Skin epidermis (tissue), 12 donors: ENCODE measurements at regions not wholly inside any gene's neighbourhood (a gene's known extent, or its start where the extent isn't known, plus 50 kb on each side); places are given as distances from the start of the nearest gene placed in this dataset.
A peak's percentile ranks its signal among the peaks of the same experiment; 100 is the strongest.

Source experiments
- H3K27ac ChIP-seq, 21 experiments: fragments of 200-600 bp; sonication (generic) in 11 of 21; one replicate each; pipeline ENCODE4 v1.5.0; 2020; ENCODE audit warnings: mild to moderate bottlenecking in 3 of 21, inconsistent platforms in 2 of 21, moderate library complexity in 2 of 21
- H3K4me3 ChIP-seq, 7 experiments: fragments of 200-600 bp; sonication (generic) in 2 of 7; one replicate each; pipeline ENCODE4 v1.5.0; 2020; ENCODE audit warnings: inconsistent platforms in 2 of 7, mild to moderate bottlenecking in 2 of 7, moderate library complexity in 1 of 7

DNA sequence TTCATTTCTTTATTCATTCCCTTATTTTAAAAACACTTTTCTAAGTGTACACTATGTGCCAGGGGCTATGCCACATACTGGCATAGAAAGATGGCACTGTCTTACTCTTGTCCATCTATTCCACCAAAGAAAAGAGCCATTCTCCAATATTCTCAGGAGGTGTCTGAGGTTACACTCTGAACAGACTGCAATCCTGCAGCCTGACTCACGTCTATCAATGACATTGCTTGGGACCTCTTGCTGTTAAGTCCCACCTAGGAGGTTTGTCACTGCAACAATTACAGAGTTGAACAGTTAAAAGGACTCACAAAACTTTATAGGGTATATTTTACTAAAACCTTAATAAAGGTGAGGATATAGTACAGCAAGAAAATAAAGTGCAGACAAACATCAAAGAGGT is 512.9 kb upstream of the HTR2A start:
- H3K27ac ChIP-seq, result no peak overlapping the region
- H3K4me3 ChIP-seq, result no peak overlapping the region

DNA sequence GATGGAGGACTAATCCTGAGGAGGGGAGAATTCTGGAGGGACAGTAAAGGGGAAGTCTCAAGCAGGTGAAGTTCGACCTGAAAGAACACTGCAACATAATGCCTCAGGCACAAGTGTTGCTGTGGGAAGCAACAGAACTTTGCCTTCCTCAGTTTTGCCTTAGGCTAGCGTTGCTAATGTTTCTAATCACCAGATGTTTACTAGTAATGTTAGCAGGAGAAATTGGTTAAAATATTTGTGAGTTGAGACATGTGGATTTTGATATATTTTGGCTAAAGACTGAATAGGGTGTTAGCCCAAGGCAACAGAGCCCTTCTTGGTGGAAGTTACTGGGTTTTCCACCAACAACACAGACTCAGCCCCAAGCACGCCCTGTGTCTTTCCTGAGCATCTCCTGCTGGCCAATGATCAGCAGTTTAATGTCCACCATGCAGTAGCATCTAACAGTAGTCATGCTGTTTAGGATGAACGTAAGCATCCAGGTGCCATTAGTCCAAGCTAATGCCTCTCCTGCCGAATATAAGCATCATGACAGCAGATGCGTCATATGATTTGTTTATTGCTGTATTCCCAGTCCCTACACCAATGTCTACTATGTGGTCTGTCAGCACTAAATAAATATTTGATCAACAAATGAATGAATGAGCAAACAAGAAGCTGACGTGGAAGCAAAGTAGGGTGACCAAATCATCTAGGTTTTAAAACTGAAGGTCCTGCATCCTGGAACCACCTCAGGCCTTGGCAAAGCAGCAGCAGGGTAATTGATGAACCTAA is 511.9 kb upstream of the HTR2A start:
- H3K27ac ChIP-seq, result no peak overlapping the region
- H3K4me3 ChIP-seq, result no peak overlapping the region

DNA sequence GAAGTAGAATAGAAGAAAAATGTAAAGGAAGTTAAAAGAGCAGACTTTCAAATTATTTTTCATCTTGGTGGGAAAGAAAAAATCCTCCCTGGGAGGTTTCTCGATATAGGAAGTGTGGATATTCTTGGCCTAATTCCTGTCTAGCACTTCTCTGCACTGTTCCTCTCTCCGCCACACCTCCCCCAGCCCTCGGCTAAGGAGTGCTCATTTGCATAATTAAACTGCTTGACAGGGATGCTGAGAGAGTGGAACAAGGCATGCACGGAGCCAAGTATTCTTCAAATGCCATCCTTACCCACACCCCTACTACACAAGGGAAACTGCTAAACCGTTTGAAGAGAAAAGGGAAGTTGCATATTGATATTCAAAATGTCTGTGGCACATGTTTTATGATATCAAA is 511.0 kb upstream of the HTR2A start:
- Histone ChIP-seq H3K4me3 (no peak overlapping the region), H3K27ac (no peak overlapping the region)

DNA sequence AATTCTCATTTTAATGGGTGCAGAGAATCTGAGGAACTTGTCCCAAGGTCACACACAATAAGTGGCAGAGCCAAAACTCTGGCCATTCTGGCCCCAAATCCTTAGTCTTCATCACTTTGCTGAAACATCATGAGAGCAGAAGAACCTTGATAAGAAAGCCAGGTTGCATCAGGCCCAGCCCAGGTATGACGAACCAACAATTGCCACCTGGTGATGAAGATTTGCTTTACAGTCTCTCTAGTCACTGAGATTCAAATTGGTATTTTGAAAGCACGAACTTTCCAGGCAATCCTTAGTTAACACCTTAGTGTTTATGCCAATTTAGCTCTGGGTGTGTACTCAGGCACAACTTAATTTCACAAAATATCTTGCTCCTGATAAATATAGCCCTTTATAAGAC is 502.7 kb upstream of the HTR2A start:
- Histone ChIP-seq H3K4me3 (no peak overlapping the region), H3K27ac (no peak overlapping the region)

DNA sequence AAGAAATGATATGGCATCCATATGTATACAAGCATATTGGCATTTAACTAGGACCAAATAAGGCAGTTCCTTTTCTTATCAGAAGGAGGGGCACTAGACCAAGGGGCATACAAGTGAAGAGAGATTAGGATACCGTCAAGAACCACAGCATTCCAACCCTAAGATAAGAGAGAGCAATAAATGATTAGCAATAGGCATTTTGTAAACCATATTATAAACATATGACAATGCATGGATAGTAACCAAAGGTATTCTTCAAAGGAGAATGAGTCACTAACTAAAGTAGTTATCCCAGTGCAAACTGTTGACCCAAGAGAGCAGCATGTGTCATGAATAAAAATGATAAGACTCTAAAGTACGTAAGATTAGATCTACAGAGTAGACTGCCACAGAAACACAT is 500.9 kb upstream of the HTR2A start:
- Histone ChIP-seq H3K4me3 (no peak overlapping the region), H3K27ac (no peak overlapping the region)

DNA sequence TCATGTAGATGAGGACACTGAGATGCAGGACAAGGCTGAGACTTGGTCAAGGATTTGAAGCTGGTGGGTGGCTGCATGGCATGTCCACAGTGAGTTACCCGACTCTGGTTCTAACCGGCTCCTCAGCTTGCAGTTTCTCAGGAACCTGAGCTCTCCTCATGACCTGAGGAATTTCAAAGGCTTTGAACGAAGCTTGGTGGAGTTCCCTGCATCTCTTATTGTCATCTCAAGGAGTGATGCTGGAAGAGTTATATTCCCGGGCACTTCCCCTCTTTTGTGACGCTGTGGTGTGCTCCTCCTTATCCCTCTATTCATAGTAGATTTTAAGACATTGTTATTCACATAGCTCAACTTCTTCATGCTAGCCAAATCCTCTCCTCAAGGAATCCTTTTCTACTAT is 500.1 kb upstream of the HTR2A start:
- H3K27ac ChIP-seq, result no peak overlapping the region
- no peak overlapping the region for H3K4me3 ChIP-seq

DNA sequence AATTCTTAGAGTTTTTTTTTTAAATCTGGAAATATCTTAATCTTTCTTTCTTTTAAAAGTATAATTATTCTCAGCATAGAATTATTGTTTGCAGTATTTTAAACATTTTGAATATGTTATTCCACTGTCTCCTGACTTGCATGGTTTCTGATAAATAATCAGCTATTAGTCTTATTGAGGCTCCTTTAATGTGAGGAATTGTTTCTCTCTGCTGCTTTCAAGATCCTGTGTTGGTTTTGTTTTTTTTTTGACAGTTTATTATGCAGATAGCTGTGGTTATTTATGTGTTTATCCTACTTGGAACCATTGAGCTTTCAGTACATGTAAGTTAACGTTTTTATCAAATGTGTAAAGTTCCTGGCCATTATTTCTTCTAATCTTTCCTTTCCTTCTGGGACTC is 477.9 kb upstream of the HTR2A start:
- Histone ChIP-seq H3K27ac (no peak overlapping the region), H3K4me3 (no peak overlapping the region)

DNA sequence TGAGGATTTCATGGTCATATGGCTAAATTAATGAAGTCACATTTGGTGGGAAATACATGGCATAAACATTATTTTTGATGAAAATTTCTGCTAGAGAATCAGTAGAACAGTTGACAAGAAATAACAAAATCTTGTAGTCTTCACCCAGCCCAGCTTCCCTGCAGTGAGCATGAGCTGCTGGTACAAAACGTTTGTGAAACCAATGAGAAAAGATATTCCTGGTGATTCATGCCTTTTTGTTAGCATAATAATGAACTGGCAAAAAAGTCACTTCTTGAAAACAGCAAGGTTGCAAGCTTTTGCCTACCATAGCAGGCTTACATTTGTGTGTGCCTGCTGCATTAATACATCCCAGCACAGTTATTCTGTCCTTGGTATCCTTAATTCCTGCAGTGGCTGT is 475.9 kb upstream of the HTR2A start:
- H3K4me3 ChIP-seq, result no peak overlapping the region
- H3K27ac ChIP-seq, result no peak overlapping the region

DNA sequence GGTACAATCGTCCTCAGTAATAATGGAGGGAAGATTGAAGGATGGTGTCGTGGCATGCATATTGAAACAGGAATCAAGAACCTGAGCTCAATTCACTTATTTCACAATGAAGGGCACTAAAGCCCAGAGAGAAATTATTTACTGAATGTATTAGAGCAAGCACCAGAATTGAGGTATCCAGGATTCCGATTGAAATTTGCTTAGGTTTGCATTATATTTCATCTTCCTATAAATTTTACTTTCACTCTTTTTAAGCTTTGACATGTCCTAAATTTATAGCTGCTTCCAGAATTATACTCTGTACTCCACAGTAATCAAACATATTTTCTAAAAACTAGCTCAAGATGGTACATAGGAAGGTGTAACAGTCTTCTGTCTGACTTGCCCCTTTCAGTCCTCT is 454.9 kb upstream of the HTR2A start:
- no peak overlapping the region for H3K4me3 ChIP-seq

DNA sequence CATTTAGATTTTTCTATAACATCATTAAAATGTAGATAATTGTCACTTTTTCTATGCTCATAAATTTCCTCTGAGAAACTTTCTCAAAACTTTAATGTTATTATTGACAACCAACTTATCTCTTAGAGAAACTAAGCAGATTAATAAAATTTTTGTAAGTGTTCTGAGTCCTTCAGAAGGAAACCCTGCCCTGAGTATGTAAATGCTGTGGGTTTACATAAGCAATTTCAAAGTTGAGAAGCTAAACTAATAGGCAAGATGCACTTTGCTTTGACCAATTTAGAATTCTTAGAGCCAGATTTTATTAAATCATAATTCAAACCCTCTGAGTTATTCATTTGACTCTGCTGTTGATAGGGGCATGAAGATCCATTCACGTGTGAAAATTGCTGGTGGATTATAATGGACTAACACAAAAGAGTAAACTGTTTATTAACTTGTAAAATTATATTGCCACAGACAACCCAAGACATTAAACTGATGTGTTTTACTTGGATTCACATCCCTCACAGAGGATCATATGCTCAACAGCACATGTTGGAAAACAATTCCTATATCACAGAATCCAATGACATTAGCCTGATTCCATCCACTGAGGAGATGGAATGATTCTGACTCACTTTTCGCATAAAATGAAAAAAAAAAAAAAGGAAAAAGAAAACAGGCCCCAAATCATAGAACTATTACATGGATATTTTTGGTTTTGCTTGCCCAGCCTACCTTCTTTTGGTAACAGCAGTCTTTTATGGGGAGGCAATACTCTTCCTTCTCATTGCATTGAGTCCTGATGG is 453.7 kb upstream of the HTR2A start:
- no peak overlapping the region for H3K27ac ChIP-seq

More for the DNA sequence above, 454.9 kb upstream of the HTR2A start:
- H3K27ac ChIP-seq, result no peak overlapping the region

DNA sequence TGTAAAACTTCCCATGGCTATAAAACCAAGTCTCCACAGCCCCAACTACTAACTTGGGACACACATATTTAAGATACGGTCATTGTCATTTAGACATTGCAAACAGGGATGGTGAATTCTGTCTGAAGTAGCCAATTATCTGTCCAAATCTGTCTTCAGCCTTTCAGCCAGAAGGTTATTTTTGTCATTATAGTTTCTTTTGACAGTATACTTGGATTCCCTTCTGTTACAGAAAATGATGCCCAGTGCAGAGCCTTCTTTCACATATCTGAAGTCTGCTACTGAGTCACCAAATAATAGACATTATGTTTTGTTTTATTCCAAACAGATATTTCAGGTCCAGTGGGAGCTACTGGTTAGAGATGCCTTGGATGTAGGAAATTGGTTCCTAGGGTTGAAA is 452.4 kb upstream of the HTR2A start:
- Histone ChIP-seq H3K4me3 (no peak overlapping the region), H3K27ac (no peak overlapping the region)

More for the DNA sequence above, 453.7 kb upstream of the HTR2A start:
- H3K4me3 ChIP-seq, result no peak overlapping the region

DNA sequence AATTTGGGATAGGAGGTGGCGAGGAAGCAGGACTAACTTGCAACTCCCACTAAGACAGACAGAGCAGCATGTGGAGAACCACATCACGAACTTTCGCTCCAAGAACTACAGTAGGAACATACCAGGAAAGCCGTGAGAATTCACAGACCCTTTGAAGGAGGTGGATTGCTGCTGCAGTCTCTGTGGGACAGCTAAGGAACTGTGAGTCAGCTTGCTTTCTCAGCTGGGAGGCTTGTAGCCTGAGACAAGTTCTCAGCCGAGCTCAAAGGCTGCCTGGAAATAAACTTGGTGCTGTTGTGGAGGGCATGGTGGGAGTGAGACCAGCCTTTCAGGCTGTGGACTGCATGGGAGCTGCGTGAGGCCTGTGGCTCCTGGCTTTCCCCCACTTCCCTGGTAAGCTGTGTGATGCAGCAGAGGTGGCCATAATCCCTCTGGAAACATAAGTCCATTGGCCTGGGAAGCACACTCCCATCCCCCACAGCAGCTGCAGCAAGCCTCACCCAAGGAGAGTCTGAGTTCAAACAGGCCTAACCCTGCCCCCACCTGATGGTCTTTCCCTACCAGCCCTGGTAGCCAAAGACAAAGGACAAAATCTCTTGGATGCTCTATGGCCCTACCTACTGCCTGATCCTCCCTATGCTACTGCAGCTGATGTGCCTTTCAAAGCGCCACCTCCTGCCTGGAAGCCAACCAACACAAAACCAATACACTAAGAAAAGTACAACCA is 441.1 kb upstream of the HTR2A start:
- Histone ChIP-seq H3K4me3 (no peak overlapping the region), H3K27ac (peak overlapping the region in 4 of 21 experiments; percentile 25 to 70 (median 46))

DNA sequence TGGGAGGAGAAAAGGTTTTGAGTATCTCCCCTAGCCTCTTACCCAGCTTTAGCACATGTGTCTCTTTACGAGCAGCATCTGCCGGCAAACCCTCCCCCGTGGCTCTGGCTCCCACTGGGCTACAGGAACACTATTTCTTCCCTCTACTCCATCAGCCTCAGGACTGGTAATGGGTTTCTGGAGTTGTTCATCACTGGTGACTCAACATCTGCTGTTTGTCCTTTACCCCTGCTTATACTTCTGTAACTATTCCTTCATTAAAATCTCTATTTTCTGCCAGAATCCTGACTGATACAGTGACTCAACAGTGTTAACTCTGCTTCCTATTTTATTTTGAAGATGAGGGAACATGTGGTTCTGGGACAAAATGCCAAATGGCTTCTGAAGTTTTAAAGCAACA is 437.3 kb upstream of the HTR2A start:
- H3K27ac ChIP-seq, result peak overlapping the region in 1 of 21 experiments; percentile 48
- no peak overlapping the region for H3K4me3 ChIP-seq

DNA sequence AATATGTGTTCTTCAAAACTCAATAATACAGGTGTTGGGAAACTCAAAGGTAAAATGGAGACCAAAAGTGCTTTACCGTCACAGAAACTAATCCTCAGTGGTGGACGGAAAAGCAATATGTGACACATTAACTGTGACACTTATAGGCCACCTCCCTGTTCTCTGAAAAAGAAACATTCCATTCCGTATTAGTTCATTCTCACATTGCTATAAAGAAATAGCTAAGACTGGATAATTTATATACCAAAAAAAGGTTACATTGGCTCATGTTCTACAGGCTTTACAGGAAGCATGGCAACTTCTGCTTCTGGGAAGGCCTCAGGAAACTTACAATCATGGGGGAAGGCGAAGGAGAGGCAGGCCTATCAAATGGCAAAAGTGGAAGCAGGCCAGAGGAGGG is 435.3 kb upstream of the HTR2A start:
- H3K4me3 ChIP-seq, result no peak overlapping the region
- no peak overlapping the region for H3K27ac ChIP-seq

DNA sequence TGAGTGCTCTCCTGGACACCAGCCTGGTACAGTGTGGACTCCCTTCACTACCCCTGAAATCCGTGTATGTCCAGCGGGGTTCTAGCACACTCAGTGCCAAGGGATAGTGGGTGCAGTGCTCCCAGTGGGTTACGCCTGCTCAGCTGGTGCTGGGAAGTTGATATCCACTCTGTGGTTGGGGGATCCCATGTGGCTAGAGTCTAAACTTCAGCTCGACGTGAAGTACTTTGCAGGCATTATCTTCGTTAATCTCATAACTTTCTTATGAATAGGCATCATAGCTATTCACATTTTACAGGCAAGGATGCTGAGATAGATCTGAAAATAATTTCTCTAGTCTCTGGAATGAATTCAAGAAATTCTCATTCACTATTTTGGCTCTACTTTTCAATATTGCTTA is 433.2 kb upstream of the HTR2A start:
- Histone ChIP-seq H3K4me3 (no peak overlapping the region), H3K27ac (no peak overlapping the region)

DNA sequence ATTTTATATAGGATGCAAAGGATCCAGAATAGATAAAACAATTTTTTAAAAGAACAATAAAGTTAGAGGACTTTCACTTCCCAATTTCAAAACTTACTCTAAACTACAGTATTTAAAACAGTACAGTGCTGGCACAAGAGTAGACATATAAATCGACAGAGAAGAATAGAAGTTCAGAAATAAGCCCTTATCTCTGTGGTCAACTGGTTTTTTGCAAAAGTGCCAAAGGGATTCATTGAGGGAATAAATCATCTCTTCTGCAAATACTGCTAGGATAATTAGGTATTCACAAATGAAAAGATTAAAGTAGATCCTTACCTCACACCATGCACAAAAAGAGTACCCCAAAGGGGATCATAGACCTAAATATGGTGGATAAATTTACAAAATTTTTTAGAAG is 431.0 kb upstream of the HTR2A start:
- H3K27ac ChIP-seq, result no peak overlapping the region
- no peak overlapping the region for H3K4me3 ChIP-seq

DNA sequence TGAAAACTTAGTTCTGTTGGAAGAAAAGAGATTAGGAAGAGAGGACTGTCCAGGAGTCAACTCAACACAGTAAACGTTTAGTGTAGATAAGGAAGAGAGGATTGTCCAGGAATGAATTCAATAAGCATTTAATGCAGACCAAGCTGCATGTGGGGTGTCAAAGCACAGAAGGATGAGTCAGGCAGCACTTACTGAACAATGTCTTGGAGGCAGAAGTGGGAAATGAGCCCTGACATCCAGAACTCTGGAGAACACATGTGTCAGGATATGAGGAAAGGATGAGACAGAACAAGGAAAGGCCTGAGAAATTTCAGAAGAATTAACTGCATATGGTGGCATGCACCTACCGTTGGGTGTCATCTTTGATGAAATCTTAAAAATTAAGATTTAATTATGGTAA is 429.2 kb upstream of the HTR2A start:
- H3K27ac ChIP-seq, result no peak overlapping the region
- no peak overlapping the region for H3K4me3 ChIP-seq

DNA sequence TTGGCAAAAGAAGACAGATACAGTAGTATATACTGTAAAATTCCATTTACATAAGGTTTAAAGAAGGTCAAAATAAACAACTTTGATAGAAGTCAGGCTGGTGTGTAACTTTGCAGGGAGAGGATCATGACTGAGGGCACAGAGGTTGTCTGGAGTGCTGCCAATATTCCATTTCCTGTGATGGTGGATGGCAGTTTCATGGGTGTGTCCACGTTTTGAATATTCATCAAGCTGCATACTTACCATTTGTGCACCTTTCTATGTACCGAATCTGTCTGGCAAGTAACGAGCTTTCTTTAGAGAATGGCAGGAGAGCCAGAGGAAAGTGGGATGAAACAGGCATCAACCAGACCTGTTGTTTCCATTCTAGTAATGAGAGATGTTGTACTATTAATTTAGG is 420.5 kb upstream of the HTR2A start:
- no peak overlapping the region for H3K27ac ChIP-seq
- H3K4me3 ChIP-seq, result no peak overlapping the region

DNA sequence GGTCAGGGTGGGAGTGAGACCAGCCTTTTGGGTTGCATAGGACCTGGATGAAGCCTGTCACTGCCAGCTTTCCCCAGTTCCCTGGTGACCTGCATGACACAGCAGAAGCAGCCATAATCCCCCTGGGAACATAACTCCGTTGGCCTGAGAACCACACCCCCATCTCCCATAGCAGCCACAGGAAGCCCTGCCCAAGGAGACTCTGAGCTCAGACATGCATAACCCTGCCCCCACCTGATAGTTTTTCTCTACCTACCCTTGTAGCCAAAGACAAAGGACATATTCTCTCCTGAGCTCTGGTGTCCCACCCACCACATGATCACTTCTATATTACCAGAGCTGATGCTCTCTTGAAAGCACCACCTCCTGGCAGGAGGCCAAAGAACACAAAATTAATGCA is 413.5 kb upstream of the HTR2A start:
- Histone ChIP-seq H3K4me3 (no peak overlapping the region), H3K27ac (no peak overlapping the region)

DNA sequence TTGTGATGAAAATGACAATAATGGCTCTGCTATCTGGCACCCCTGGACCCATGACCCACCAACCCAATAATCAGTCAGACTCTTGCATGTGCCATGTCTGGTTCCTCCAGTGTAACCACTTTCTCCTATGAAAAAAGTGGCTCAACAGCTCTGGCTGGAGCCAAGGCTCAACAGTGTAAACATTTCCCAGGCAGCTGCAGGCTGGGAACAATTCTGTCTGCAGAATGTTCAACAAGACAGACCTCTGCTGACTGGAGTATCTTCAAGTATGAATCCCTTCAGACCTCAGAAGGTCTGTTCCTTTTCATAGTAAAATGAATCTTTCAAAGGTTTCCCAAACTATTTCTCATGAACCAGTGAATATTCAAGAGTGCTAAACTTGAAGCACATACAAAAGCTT is 410.1 kb upstream of the HTR2A start:
- Histone ChIP-seq H3K4me3 (no peak overlapping the region), H3K27ac (no peak overlapping the region)

DNA sequence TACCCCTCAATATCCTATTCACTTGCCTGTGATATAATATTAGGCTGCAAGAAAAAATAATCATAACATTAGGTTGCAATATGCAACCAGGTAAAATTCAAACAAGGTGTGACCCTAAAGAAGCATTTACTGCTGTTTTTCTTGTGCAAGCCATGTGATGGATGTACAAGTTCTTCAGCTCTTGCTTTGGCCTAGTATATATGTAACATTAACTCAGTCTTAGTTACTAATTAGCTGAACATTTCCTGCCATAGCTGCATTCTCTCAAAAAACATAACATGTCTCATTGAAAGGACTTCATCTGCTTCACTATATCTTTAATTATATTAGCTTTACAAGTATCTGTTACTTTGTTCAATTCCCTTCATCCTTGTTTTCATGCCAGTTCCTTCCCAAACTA is 406.8 kb upstream of the HTR2A start:
- no peak overlapping the region for H3K27ac ChIP-seq
- H3K4me3 ChIP-seq, result no peak overlapping the region
